HepG2 (cell line): ENCODE measurements at regions not wholly inside any gene's neighbourhood (a gene's known extent, or its start where the extent isn't known, plus 50 kb on each side); places are given as distances from the start of the nearest gene placed in this dataset.

Experiments used
- AKAP8 ChIP-seq: sonication (generic); formaldehyde crosslinking; IDR thresholded peaks from 2 replicates; pipeline ENCODE4 v1.5.1; 2020; ENCODE audit warnings: mild to moderate bottlenecking, missing genetic modification reagents
- RFX3 ChIP-seq: IDR thresholded peaks from 2 replicates; pipeline ENCODE4 v1.6.1; 2016; ENCODE audit warnings: missing biosample characterization, missing genetic modification reagents
- RFXANK ChIP-seq: IDR thresholded peaks from 2 replicates; pipeline ENCODE4 v1.6.1; 2016
- RXRB ChIP-seq: IDR thresholded peaks from 2 replicates; pipeline ENCODE4 v1.6.1; 2016; ENCODE audit warnings: borderline replicate concordance, missing genetic modification reagents, missing compliant biosample characterization
- SATB2 ChIP-seq: sonication (generic); formaldehyde crosslinking; IDR thresholded peaks from 2 replicates; pipeline ENCODE4 v1.5.0; 2020; ENCODE audit warnings: missing genetic modification reagents
- SIX4 ChIP-seq: sonication (generic); formaldehyde crosslinking; IDR thresholded peaks from 2 replicates; pipeline ENCODE4 v1.4.0; 2020; ENCODE audit warnings: missing genetic modification reagents
- SNAI1 ChIP-seq: sonication (generic); formaldehyde crosslinking; IDR thresholded peaks from 2 replicates; pipeline ENCODE4 v1.5.0; 2020; ENCODE audit warnings: mild to moderate bottlenecking, missing genetic modification reagents, borderline replicate concordance
- SP5 ChIP-seq: IDR thresholded peaks from 2 replicates; pipeline ENCODE4 v1.6.1; 2016; ENCODE audit warnings: low read depth, borderline replicate concordance
- TSC22D2 ChIP-seq: sonication (generic); formaldehyde crosslinking; IDR thresholded peaks from 2 replicates; pipeline ENCODE4 v1.5.1; 2020; ENCODE audit warnings: missing genetic modification reagents, mild to moderate bottlenecking, borderline replicate concordance
- ZNF101 ChIP-seq: sonication (generic); formaldehyde crosslinking; IDR thresholded peaks from 2 replicates; pipeline ENCODE4 v1.4.0; 2020; ENCODE audit warnings: mild to moderate bottlenecking, low read depth, missing genetic modification reagents, borderline replicate concordance
- ZNF33A ChIP-seq: sonication (generic); formaldehyde crosslinking; IDR thresholded peaks from 2 replicates; pipeline ENCODE4 v1.5.1; 2020; ENCODE audit warnings: missing genetic modification reagents, mild to moderate bottlenecking, moderate library complexity, borderline replicate concordance
- ZNF350 ChIP-seq: sonication (generic); formaldehyde crosslinking; IDR thresholded peaks from 2 replicates; pipeline ENCODE4 v1.4.0; 2020; ENCODE audit warnings: mild to moderate bottlenecking, low read depth, missing genetic modification reagents, borderline replicate concordance
- ZNF577 ChIP-seq: sonication (generic); formaldehyde crosslinking; IDR thresholded peaks from 2 replicates; pipeline ENCODE4 v1.4.0; 2020; ENCODE audit warnings: mild to moderate bottlenecking, low read depth, missing genetic modification reagents, borderline replicate concordance
- ZNF749 ChIP-seq: sonication (generic); formaldehyde crosslinking; IDR thresholded peaks from 2 replicates; pipeline ENCODE4 v1.8.0; 2022; ENCODE audit warnings: mild to moderate bottlenecking, missing genetic modification reagents, moderate library complexity, borderline replicate concordance
- ZNF775 ChIP-seq: sonication (generic); formaldehyde crosslinking; IDR thresholded peaks from 2 replicates; pipeline ENCODE4 v1.4.0; 2020; ENCODE audit warnings: missing genetic modification reagents, mild to moderate bottlenecking, moderate library complexity, borderline replicate concordance
- ZSCAN12 ChIP-seq: sonication (generic); formaldehyde crosslinking; IDR thresholded peaks from 2 replicates; pipeline ENCODE4 v1.9.0; 2021; ENCODE audit warnings: mild to moderate bottlenecking, missing genetic modification reagents
- TF ChIP-seq, protein P1 (sequence below): sonication (generic); formaldehyde crosslinking; IDR thresholded peaks from 2 replicates; pipeline ENCODE4 v1.4.0; 2020; ENCODE audit warnings: low read depth, missing genetic modification reagents
- TF ChIP-seq, protein P2 (sequence below): sonication (generic); formaldehyde crosslinking; IDR thresholded peaks from 2 replicates; pipeline ENCODE4 v1.4.0; 2020; ENCODE audit warnings: missing genetic modification reagents, borderline replicate concordance
- TF ChIP-seq, protein P3 (sequence below): sonication (generic); formaldehyde crosslinking; IDR thresholded peaks from 2 replicates; pipeline ENCODE4 v1.9.0; 2021; ENCODE audit warnings: missing genetic modification reagents, borderline replicate concordance
- TF ChIP-seq, protein P4 (sequence below): sonication (generic); formaldehyde crosslinking; IDR thresholded peaks from 2 replicates; pipeline ENCODE4 v1.4.0; 2020; ENCODE audit warnings: missing genetic modification reagents, borderline replicate concordance

DNA sequence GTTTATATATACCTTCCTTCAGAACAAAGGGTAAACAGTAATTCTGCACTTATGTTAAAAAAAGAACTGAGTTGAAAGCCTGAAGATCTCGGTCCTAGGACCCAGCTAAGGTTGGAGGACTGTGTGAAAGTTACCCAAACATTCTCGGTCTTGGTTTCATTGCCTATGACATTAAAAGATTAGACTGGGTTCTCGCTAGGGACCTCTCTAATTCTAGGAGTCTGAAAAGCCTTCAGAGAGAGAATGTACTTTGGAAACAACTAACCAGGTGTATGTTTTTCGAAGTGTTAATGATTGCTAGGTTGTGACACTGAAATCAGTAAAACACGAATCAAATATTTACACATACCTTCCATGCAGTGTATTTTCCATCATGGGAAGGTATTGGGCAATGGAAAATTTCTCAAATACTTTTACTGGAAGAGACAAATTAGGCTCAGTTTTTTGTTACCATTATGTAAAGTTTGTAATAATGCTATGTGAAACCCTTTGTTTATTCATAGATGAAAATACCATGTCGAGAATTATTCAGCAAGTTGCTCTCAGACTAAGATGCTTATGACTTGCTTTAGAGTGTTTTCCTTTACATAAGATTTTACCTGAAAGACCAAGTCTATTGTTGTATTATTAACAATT is 113.7 kb upstream of the LOC128125822 start (continued):
- TF ChIP-seq, protein P1, sequence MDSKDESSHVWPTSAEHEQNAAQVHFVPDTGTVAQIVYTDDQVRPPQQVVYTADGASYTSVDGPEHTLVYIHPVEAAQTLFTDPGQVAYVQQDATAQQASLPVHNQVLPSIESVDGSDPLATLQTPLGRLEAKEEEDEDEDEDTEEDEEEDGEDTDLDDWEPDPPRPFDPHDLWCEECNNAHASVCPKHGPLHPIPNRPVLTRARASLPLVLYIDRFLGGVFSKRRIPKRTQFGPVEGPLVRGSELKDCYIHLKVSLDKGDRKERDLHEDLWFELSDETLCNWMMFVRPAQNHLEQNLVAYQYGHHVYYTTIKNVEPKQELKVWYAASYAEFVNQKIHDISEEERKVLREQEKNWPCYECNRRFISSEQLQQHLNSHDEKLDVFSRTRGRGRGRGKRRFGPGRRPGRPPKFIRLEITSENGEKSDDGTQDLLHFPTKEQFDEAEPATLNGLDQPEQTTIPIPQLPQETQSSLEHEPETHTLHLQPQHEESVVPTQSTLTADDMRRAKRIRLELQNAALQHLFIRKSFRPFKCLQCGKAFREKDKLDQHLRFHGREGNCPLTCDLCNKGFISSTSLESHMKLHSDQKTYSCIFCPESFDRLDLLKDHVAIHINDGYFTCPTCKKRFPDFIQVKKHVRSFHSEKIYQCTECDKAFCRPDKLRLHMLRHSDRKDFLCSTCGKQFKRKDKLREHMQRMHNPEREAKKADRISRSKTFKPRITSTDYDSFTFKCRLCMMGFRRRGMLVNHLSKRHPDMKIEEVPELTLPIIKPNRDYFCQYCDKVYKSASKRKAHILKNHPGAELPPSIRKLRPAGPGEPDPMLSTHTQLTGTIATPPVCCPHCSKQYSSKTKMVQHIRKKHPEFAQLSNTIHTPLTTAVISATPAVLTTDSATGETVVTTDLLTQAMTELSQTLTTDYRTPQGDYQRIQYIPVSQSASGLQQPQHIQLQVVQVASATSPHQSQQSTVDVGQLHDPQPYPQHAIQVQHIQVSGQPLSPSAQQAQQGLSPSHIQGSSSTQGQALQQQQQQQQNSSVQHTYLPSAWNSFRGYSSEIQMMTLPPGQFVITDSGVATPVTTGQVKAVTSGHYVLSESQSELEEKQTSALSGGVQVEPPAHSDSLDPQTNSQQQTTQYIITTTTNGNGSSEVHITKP: peak; percentile 20; the same call in 1 of the 2 replicates
- TF ChIP-seq SIX4 (CRISPR knock-in tag) (peak; percentile 95), RFX3 (peak; percentile 60), ZNF749 (CRISPR knock-in tag) (peak; percentile 58; the same call in 1 of the 2 replicates), SATB2 (peak; percentile 87), RFXANK (peak; percentile 92), SNAI1 (CRISPR knock-in tag) (0 out of 2 replicates have a peak, but pooled peaks have one; percentile 71), ZNF775 (CRISPR knock-in tag) (0 out of 2 replicates have a peak, but pooled peaks have one; percentile 20), ZNF101 (CRISPR knock-in tag) (no peak), AKAP8 (CRISPR knock-in tag) (no peak; the same call in 1 of the 2 replicates), ZNF33A (CRISPR knock-in tag) (peak; percentile 88; the same call in 1 of the 2 replicates), SP5 (peak; percentile 50; the same call in 1 of the 2 replicates), ZNF577 (CRISPR knock-in tag) (no peak), ZSCAN12 (CRISPR knock-in tag) (no peak), ZNF350 (no peak), RXRB (CRISPR knock-in tag) (peak; percentile 97), TSC22D2 (peak; percentile 81; the same call in 1 of the 2 replicates)
- TF ChIP-seq, protein P2, sequence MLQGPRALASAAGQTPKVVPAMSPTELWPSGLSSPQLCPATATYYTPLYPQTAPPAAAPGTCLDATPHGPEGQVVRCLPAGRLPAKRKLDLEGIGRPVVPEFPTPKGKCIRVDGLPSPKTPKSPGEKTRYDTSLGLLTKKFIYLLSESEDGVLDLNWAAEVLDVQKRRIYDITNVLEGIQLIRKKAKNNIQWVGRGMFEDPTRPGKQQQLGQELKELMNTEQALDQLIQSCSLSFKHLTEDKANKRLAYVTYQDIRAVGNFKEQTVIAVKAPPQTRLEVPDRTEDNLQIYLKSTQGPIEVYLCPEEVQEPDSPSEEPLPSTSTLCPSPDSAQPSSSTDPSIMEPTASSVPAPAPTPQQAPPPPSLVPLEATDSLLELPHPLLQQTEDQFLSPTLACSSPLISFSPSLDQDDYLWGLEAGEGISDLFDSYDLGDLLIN: no peak
- TF ChIP-seq, protein P3, sequence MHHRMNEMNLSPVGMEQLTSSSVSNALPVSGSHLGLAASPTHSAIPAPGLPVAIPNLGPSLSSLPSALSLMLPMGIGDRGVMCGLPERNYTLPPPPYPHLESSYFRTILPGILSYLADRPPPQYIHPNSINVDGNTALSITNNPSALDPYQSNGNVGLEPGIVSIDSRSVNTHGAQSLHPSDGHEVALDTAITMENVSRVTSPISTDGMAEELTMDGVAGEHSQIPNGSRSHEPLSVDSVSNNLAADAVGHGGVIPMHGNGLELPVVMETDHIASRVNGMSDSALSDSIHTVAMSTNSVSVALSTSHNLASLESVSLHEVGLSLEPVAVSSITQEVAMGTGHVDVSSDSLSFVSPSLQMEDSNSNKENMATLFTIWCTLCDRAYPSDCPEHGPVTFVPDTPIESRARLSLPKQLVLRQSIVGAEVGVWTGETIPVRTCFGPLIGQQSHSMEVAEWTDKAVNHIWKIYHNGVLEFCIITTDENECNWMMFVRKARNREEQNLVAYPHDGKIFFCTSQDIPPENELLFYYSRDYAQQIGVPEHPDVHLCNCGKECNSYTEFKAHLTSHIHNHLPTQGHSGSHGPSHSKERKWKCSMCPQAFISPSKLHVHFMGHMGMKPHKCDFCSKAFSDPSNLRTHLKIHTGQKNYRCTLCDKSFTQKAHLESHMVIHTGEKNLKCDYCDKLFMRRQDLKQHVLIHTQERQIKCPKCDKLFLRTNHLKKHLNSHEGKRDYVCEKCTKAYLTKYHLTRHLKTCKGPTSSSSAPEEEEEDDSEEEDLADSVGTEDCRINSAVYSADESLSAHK (CRISPR knock-in tag): no peak
- TF ChIP-seq, protein P4, sequence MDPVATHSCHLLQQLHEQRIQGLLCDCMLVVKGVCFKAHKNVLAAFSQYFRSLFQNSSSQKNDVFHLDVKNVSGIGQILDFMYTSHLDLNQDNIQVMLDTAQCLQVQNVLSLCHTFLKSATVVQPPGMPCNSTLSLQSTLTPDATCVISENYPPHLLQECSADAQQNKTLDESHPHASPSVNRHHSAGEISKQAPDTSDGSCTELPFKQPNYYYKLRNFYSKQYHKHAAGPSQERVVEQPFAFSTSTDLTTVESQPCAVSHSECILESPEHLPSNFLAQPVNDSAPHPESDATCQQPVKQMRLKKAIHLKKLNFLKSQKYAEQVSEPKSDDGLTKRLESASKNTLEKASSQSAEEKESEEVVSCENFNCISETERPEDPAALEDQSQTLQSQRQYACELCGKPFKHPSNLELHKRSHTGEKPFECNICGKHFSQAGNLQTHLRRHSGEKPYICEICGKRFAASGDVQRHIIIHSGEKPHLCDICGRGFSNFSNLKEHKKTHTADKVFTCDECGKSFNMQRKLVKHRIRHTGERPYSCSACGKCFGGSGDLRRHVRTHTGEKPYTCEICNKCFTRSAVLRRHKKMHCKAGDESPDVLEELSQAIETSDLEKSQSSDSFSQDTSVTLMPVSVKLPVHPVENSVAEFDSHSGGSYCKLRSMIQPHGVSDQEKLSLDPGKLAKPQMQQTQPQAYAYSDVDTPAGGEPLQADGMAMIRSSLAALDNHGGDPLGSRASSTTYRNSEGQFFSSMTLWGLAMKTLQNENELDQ (CRISPR knock-in tag): no peak
